ENCODE measurements at regions not wholly inside any gene's neighbourhood (a gene's known extent, or its start where the extent isn't known, plus 50 kb on each side); places are given as distances from the start of the nearest gene placed in this dataset.

GRCh38 chr1:232380131-232380530 is 249.8 kb downstream of the SIPA1L2 start:
- no peak overlapping the region for H3K27ac Mint-ChIP-seq
- peaks cover 17% of the 10 kb centered on the region for H3K27me3 Mint-ChIP-seq
- H3K4me3 Mint-ChIP-seq: no peak overlapping the region
- H3K36me3 Mint-ChIP-seq (ENCODE audit: low read depth): no peaks in the 10 kb centered on the region
- ATAC-seq: no peak
- H3K4me1 Mint-ChIP-seq: no peaks in the 10 kb centered on the region
- no peak for DNase-seq
- H3K9me3 ChIP-seq (ENCODE audit: control insufficient read depth, low read length, poor library complexity, severe bottlenecking): no peaks in the 10 kb centered on the region

DNA sequence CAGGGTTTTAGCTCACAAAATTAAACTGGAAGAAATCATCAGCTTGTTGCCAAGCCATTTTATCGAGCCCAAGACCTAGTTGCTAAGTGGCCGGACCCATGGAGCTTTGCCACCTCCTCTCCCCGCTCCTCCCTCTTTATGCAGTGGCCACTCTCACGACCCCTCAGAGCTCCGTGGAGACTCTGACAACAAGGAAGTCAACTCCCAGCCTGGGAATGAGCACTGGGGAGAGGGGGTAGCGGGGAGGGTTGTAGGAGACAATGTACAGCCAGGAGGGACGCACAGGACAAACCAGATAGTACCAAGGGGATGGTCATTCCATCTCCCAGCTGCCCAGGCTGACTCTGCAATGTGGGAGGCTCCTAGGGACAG is 250.9 kb downstream of the SIPA1L2 start:
- no peaks in the 10 kb centered on the region for H3K4me1 Mint-ChIP-seq
- H3K4me3 Mint-ChIP-seq: no peak overlapping the region
- peaks cover 24% of the 10 kb centered on the region for H3K27me3 Mint-ChIP-seq

DNA sequence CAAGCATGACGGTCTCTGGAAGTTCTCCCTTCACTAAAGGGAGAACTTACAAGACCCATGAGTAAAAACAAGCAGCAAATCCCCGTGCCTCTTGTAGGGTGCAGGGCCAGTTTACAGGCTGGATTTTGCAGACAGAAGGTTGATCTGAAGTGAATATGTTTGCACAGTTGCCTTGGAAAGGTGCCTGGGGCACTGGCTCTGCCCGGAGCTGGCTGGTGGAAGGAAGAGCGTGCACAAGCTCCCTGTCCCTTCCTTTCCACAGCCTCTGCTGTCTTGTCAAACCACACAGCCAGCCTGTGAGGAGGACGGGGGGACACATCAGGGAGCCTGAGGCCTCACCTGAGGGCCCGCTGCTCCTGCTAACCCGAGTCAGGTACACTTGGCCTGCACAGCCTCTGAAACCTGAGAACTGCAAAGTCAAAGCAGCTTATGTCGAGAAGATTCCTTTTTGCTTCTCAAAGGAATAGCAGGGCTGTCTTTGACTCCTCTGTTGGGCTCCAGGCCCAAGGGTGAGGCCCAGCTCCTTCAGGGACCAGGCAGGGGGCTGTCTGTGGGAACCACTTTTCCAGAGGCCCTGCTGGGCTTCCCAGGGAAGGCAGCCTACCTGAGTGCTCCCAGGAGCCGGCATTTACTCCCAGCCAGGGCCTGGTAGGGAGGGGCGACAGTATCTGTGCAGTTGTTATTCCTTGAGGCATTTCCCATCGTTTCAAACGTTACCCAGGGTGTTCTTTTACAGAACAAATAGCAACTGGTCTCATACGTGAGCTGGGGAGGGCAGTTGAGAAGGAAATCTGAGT is 251.5 kb downstream of the SIPA1L2 start:
- H3K4me3 Mint-ChIP-seq: no peak overlapping the region
- H3K4me1 Mint-ChIP-seq: no peaks in the 10 kb centered on the region
- DNase-seq (no peak), ATAC-seq (no peak)
- H3K27ac Mint-ChIP-seq: no peak overlapping the region
- no peaks in the 10 kb centered on the region for H3K36me3 Mint-ChIP-seq (ENCODE audit: low read depth)
- no peaks in the 10 kb centered on the region for H3K9me3 ChIP-seq (ENCODE audit: control insufficient read depth, low read length, poor library complexity, severe bottlenecking)
- H3K27me3 Mint-ChIP-seq: peaks cover 29% of the 10 kb centered on the region

More for the DNA sequence above, 250.9 kb downstream of the SIPA1L2 start:
- ATAC-seq (no peak), DNase-seq (no peak)
- no peaks in the 10 kb centered on the region for H3K9me3 ChIP-seq (ENCODE audit: control insufficient read depth, low read length, poor library complexity, severe bottlenecking)
- no peak overlapping the region for H3K27ac Mint-ChIP-seq
- H3K36me3 Mint-ChIP-seq (ENCODE audit: low read depth): no peaks in the 10 kb centered on the region

GRCh38 chr1:232377494-232377770 is 252.5 kb downstream of the SIPA1L2 start:
- H3K27me3 Mint-ChIP-seq: peaks cover 34% of the 10 kb centered on the region
- ATAC-seq: no peak

DNA sequence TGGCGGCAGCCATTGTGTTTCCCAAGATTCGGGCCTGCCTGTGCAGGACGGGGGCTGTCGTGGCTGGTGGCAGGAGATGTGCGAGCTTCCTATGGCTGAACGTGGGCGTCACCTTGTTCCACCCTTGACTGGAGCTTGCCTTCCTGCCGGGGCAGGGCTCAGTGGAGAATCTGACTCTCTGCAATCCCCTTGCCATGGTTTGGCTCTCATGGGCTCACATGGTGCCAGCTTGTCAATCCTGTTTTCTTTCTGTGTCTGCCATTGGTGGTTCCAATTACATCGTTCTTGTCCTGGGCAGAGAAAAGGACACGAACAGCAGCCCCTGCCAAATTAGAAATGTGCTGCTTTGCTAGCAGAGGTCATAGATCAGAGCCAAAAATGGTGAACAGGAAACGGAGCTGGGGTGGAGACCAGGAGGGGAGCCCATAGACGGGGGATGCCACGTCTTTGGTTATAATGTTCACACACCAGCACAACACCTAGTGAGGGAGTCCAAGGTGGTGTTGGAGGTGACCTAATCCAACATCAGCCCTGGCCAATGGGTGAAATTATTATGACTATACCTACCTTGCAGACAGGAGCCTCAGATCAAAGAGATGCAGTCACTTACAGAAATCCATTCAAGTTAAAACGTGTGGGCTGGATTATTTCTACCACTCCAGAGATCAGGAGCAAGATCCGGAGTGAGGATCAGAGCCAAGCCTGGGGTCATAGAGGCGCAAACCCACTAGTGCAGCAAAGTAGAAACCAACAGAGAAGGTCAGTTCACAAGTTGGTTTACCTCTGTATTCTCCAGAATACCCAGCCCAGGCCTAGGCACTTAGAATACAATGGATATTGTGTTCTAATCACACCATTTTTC is 253.1 kb downstream of the SIPA1L2 start:
- Mint-ChIP-seq H3K4me3 (no peak overlapping the region), H3K36me3 (ENCODE audit: low read depth) (no peaks in the 10 kb centered on the region), H3K27me3 (peaks cover 33% of the 10 kb centered on the region), H3K4me1 (no peaks in the 10 kb centered on the region), H3K27ac (no peak overlapping the region)
- DNase-seq (no peak), ATAC-seq (no peak)
- no peaks in the 10 kb centered on the region for H3K9me3 ChIP-seq (ENCODE audit: control insufficient read depth, low read length, poor library complexity, severe bottlenecking)

More at GRCh38 chr1:232377494-232377770, 252.5 kb downstream of the SIPA1L2 start:
- no peaks in the 10 kb centered on the region for H3K4me1 Mint-ChIP-seq
- no peaks in the 10 kb centered on the region for H3K9me3 ChIP-seq (ENCODE audit: control insufficient read depth, low read length, poor library complexity, severe bottlenecking)
- no peak overlapping the region for H3K4me3 Mint-ChIP-seq
- no peak overlapping the region for H3K27ac Mint-ChIP-seq
- no peak for DNase-seq
- H3K36me3 Mint-ChIP-seq (ENCODE audit: low read depth): no peaks in the 10 kb centered on the region

DNA sequence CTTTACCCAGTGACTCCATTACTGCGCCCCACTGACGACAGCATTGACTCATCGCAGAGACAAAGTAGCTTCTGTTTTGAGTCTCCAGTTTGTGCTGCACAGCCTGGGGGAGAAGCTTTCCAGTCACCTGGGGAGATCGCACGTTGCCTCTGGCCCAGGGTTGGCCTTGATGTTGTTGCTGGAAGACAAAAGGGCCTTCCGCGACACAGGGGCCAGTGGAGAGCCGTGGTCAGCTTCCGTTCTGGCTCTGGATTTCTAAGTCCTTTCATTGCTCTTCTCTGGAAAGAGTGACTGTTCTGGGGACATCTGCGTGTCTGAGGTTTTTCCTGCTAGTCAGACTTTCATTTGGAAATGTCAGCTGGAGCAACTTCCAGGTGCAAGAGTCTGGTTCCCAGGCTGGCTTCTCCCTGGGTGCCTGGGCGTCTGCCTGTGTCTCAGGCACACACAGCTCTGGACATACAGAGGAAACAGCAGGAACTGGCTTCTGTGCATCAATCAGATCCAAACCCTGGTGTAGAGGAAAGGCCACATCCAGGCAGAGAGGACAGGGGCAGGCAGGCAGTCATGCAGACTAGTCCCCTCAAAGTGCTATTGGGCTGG is 257.0 kb downstream of the SIPA1L2 start:
- ATAC-seq (no peak), DNase-seq (no peak)
- H3K27ac Mint-ChIP-seq: no peak overlapping the region
- no peaks in the 10 kb centered on the region for H3K9me3 ChIP-seq (ENCODE audit: control insufficient read depth, low read length, poor library complexity, severe bottlenecking)
- no peaks in the 10 kb centered on the region for H3K4me1 Mint-ChIP-seq
- no peaks in the 10 kb centered on the region for H3K36me3 Mint-ChIP-seq (ENCODE audit: low read depth)
- no peak overlapping the region for H3K4me3 Mint-ChIP-seq
- peaks cover 29% of the 10 kb centered on the region for H3K27me3 Mint-ChIP-seq

DNA sequence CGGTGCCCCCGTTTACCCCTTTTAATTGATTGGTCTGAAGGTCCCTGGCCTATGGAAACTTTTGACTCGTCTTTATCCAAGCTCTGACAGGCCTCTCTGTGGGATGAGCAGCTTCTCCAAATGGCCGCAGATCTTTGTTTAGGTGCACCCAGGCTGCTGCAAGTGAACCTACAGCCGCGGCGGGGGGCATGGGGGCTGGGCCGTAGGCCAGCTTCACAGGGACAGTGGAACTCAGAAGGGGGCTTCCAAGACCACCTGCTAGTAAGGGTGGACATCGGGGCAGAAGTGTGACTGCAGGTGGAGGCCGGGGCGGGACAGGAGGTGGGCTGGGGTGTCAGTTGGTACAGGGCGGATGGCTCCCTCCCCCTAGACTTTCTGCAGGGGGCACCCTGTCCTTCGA is 257.5 kb downstream of the SIPA1L2 start:
- H3K4me1 Mint-ChIP-seq: no peaks in the 10 kb centered on the region
- DNase-seq (no peak), ATAC-seq (no peak)
- no peak overlapping the region for H3K4me3 Mint-ChIP-seq
- H3K27ac Mint-ChIP-seq: no peak overlapping the region
- peaks cover 29% of the 10 kb centered on the region for H3K27me3 Mint-ChIP-seq
- H3K36me3 Mint-ChIP-seq (ENCODE audit: low read depth): no peaks in the 10 kb centered on the region
- no peaks in the 10 kb centered on the region for H3K9me3 ChIP-seq (ENCODE audit: control insufficient read depth, low read length, poor library complexity, severe bottlenecking)

DNA sequence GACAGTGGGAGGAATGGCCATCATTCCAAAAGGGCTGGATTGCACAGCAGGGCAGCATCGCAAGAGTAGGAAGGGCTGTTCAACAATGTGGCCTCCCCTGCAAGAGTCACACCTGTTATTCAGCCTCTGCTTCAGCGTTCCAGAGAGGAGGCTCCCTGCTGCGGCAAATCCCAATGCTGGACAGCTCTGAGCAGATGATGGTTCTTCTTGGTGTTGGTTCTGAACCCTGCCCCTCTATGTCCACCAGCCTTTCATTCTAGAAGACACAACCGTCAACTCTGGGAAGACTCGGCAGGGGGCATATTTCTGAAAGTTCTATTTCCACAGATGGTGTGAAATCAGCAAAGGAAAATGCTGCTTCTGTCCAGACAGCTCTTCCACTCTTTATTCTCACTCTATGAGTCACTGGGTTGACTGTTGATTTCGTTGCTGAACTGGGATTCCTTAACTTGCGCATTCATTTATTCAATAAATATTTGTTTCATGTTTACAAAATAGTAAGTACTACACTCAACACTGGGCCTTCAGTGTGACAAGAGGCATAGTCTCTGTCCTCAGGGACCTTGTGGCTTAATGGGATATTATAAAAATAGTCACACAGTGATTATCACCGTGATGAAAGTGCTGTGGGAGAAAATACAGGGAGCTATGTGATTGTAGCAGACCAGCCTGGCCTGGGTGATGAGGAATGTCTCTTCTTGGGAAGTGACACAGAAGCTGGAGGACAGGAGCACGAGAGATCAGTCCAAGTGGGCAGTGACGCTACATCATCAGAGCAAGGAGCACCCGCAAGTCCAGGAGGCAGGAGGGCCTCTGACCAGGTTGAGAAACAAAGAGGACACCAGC is 260.3 kb downstream of the SIPA1L2 start:
- Mint-ChIP-seq H3K27ac (no peak overlapping the region), H3K27me3 (peaks cover 18% of the 10 kb centered on the region), H3K36me3 (ENCODE audit: low read depth) (no peaks in the 10 kb centered on the region), H3K4me1 (no peaks in the 10 kb centered on the region), H3K4me3 (no peak overlapping the region)
- ATAC-seq (no peak), DNase-seq (no peak)
- H3K9me3 ChIP-seq (ENCODE audit: control insufficient read depth, low read length, poor library complexity, severe bottlenecking): no peaks in the 10 kb centered on the region

DNA sequence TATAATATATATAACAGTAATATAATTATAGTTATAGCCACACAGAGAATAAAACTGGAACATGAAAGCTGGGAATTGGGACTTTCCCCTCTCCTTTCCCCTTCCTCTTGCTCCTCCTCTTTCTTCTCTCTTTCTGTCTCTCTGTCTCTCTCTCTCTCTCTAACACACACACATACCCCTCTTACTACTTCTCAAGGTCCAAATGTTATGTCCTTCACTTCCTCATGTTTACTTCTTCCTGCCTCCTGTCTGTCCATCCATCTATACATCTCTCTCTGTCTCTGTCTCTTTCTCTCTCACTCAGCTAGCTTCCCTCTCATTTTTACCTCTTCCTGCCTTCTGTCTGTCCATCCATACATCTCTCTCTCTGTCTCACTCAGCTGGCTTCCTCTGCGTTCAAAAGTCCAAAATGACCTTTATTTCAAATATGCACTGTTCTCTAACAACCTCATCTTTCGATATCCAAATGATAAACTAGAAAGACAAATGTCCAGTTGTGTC is 261.1 kb downstream of the SIPA1L2 start:
- Mint-ChIP-seq H3K27me3 (peaks cover 14% of the 10 kb centered on the region), H3K4me3 (no peak overlapping the region), H3K27ac (no peak overlapping the region), H3K36me3 (ENCODE audit: low read depth) (no peaks in the 10 kb centered on the region), H3K4me1 (no peaks in the 10 kb centered on the region)
- ATAC-seq: no peak
- no peak for DNase-seq
- H3K9me3 ChIP-seq (ENCODE audit: control insufficient read depth, low read length, poor library complexity, severe bottlenecking): no peaks in the 10 kb centered on the region

DNA sequence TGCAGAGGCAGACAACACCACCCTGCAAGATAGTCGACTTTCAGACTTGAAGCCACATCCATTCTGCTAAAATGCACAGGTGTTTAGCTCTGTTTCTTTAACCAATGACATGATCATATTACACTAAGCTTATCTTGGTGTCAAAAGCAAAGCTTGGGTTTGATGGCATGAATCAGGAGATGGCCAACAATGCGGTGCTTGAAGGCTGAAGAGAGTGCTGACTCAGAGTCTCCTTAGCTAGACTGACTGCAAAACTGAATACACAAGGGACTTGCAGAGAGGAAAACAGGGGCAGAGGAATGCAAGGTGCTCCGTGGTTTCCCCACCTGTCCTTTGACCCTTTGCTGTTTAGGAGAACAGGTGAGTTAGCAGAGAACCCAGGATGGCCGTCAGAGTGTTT is 262.6 kb downstream of the SIPA1L2 start:
- Mint-ChIP-seq H3K27me3 (peaks cover 5% of the 10 kb centered on the region), H3K27ac (no peak overlapping the region), H3K36me3 (ENCODE audit: low read depth) (no peaks in the 10 kb centered on the region), H3K4me3 (no peak overlapping the region), H3K4me1 (no peaks in the 10 kb centered on the region)
- no peaks in the 10 kb centered on the region for H3K9me3 ChIP-seq (ENCODE audit: control insufficient read depth, low read length, poor library complexity, severe bottlenecking)
- ATAC-seq: no peak
- no peak for DNase-seq

DNA sequence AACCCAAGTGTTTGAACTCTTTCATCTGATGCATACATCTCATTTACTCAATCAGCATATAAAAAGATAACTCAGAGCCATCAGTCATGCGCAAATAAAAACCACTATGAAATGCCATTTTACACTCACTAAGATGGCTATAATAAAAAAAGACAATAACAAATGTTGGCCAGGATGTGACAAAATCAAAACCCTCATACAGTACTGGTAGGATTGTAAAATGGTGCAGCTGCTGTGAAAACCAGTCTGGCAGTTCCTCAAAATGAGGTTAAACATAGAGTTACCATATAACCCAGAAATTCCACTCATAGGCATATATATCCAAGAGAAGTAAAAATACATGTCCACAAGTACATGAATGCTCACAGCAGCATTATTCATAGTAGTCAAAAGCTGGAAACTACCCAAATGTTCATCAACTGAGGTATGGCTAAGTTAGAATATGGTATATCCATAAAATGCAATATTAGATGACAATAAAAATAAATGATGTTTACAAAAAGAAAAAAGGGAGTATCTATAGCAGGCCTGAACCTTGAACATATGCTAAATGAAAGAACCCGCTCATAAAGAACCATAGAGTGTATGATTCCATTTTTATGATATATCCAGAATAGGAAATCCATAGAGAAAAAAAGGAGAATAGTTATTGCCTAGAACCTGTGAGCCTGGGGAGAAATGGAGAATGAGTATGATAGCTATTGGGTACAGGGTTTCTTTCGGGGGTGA is 265.1 kb downstream of the SIPA1L2 start:
- no peak overlapping the region for H3K4me3 Mint-ChIP-seq
- peaks cover 7% of the 10 kb centered on the region for H3K27me3 Mint-ChIP-seq
- no peak for ATAC-seq
- DNase-seq: no peak
- H3K4me1 Mint-ChIP-seq: no peaks in the 10 kb centered on the region
- no peaks in the 10 kb centered on the region for H3K36me3 Mint-ChIP-seq (ENCODE audit: low read depth)
- H3K9me3 ChIP-seq (ENCODE audit: control insufficient read depth, low read length, poor library complexity, severe bottlenecking): no peaks in the 10 kb centered on the region
- H3K27ac Mint-ChIP-seq: no peak overlapping the region

DNA sequence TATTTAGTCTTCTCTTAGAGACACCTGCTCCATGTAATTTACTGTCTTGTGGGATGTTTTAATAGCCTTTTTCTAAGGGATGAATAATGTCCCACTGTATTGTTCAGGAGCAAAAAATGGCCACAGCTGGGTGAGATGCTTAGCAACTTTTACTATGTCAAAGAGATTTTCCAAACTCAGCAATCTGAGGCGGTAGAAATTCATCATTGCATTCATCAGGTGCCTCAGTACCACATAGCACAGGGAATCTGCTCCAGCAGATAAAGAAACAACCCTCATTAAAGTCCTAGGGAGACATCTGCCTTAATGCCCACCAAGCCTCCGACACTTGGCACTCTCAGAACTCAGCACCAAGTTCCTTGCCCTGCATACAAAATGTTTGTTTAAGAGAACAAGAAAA is 266.9 kb downstream of the SIPA1L2 start:
- Mint-ChIP-seq H3K36me3 (ENCODE audit: low read depth) (no peaks in the 10 kb centered on the region), H3K27me3 (peaks cover 5% of the 10 kb centered on the region), H3K4me3 (no peak overlapping the region), H3K27ac (no peak overlapping the region), H3K4me1 (no peaks in the 10 kb centered on the region)
- ATAC-seq (no peak), DNase-seq (no peak)
- no peaks in the 10 kb centered on the region for H3K9me3 ChIP-seq (ENCODE audit: control insufficient read depth, low read length, poor library complexity, severe bottlenecking)

Measured in T-helper 17 cell (primary cell).